Suprapubic skin (tissue), 4 donors: ENCODE measurements at regions not wholly inside any gene's neighbourhood (a gene's known extent, or its start where the extent isn't known, plus 50 kb on each side); places are given as distances from the start of the nearest gene placed in this dataset.

ENCODE experiments used
- DNase-seq, 2 donors: peaks; one replicate each; pipeline ENCODE4 v3.0.0-alpha.2; 2019; ENCODE audit warnings: low spot score in 2 of 2
- H3K27ac ChIP-seq: fragments of 200-600 bp; sonication (generic); one replicate; pipeline ENCODE4 v1.5.1; 2019
- H3K27me3 ChIP-seq: fragments of 200-600 bp; sonication (generic); one replicate; pipeline ENCODE4 v1.5.1; 2019
- H3K36me3 ChIP-seq: fragments of 200-600 bp; sonication (generic); one replicate; pipeline ENCODE4 v1.5.1; 2019
- H3K4me1 ChIP-seq: fragments of 200-600 bp; sonication (generic); one replicate; pipeline ENCODE4 v1.5.1; 2019
- H3K4me3 ChIP-seq: fragments of 200-600 bp; sonication (generic); one replicate; pipeline ENCODE4 v1.5.1; 2019; ENCODE audit warnings: mild to moderate bottlenecking
- H3K9me3 ChIP-seq: fragments of 200-600 bp; sonication (generic); one replicate; pipeline ENCODE4 v1.5.1; 2019
- CTCF ChIP-seq, 2 donors: fragments of 200-600 bp in 1 of 2; fragments of 450-650 bp in 1 of 2; sonication (generic) in 1 of 2; IDR thresholded peaks; one replicate each; pipeline ENCODE4 v1.5.1; 2016 to 2019; ENCODE audit warnings: antibody characterized with exemption in 2 of 2, mild to moderate bottlenecking in 1 of 2, moderate library complexity in 1 of 2
- EP300 ChIP-seq: sonication (generic); formaldehyde crosslinking; IDR thresholded peaks from one replicate; pipeline ENCODE4 v1.6.1; 2017; ENCODE audit warnings: antibody characterized with exemption
- POLR2A ChIP-seq, 2 donors: fragments of 450-650 bp; IDR thresholded peaks; one replicate each; pipeline ENCODE4 v1.6.1; 2017; ENCODE audit warnings: antibody characterized with exemption in 2 of 2, mild to moderate bottlenecking in 2 of 2, moderate library complexity in 2 of 2
- POLR2AphosphoS5 ChIP-seq, 3 donors: sonication (generic); formaldehyde crosslinking; IDR thresholded peaks; one replicate each; pipeline ENCODE4 v1.6.1; 2017; ENCODE audit warnings: antibody characterized with exemption in 3 of 3
- WGBS: methylation state at CpG from one replicate; pipeline ENCODE4 v1.1.5; 2018; 5-methylcytosine and 5-hydroxymethylcytosine counted together

GRCh38 chr10:131014271-131014670, 297.2 kb downstream of the TCERG1L start:
- Histone ChIP-seq H3K27me3 (peaks cover 7% of the 10 kb centered on the region), H3K27ac (no peak overlapping the region), H3K9me3 (no peaks in the 10 kb centered on the region), H3K4me3 (no peak overlapping the region), H3K36me3 (no peaks in the 10 kb centered on the region), H3K4me1 (no peaks in the 10 kb centered on the region)
- WGBS: 78% methylated on average over 3 of the region's 3 CpGs
- TF ChIP-seq POLR2A (IDR thresholded peaks at IDR 0.05) (no peak), EP300 (no peak), CTCF (IDR thresholded peaks at IDR 0.05) (no peak), POLR2AphosphoS5 (IDR thresholded peaks at IDR 0.05) (no peak)
- peak in 1 of 2 donors; percentile 24 for DNase-seq

- peak in 1 of 2 donors; percentile 37 for DNase-seq
- WGBS: 81% methylated on average over 9 of the region's 9 CpGs
- Histone ChIP-seq H3K27me3 (peaks cover 7% of the 10 kb centered on the region), H3K27ac (no peak overlapping the region), H3K36me3 (no peaks in the 10 kb centered on the region), H3K9me3 (no peaks in the 10 kb centered on the region), H3K4me3 (no peak overlapping the region), H3K4me1 (no peaks in the 10 kb centered on the region)
- TF ChIP-seq POLR2AphosphoS5 (IDR thresholded peaks at IDR 0.05) (no peak), POLR2A (IDR thresholded peaks at IDR 0.05) (no peak), CTCF (IDR thresholded peaks at IDR 0.05) (no peak), EP300 (no peak)
Measured at GRCh38 chr10:131015271-131015670, 296.2 kb downstream of the TCERG1L start.

- 91% methylated on average over 7 of the region's 7 CpGs for WGBS
- DNase-seq: peak in 1 of 2 donors; percentile 55
- Histone ChIP-seq H3K4me3 (no peak overlapping the region), H3K9me3 (no peaks in the 10 kb centered on the region), H3K36me3 (no peaks in the 10 kb centered on the region), H3K27ac (no peak overlapping the region), H3K4me1 (no peaks in the 10 kb centered on the region), H3K27me3 (peaks cover 11% of the 10 kb centered on the region)
- TF ChIP-seq EP300: no peak
- no peak for TF ChIP-seq CTCF (IDR thresholded peaks at IDR 0.05)
- TF ChIP-seq POLR2A (IDR thresholded peaks at IDR 0.05): no peak
- no peak for TF ChIP-seq POLR2AphosphoS5 (IDR thresholded peaks at IDR 0.05)
Measured at GRCh38 chr10:131016556-131016955, 295.0 kb downstream of the TCERG1L start.

GRCh38 chr10:131017566-131018285, 293.8 kb downstream of the TCERG1L start:
- no peak overlapping the region for H3K4me3 ChIP-seq
- no peaks in the 10 kb centered on the region for H3K9me3 ChIP-seq
- WGBS: 95% methylated on average over 9 of the region's 9 CpGs
- H3K27ac ChIP-seq: no peak overlapping the region
- TF ChIP-seq POLR2A (IDR thresholded peaks at IDR 0.05) (no peak), CTCF (IDR thresholded peaks at IDR 0.05) (no peak), POLR2AphosphoS5 (IDR thresholded peaks at IDR 0.05) (no peak), EP300 (no peak)
- H3K4me1 ChIP-seq: no peaks in the 10 kb centered on the region
- peaks cover 20% of the 10 kb centered on the region for H3K27me3 ChIP-seq
- peak in 1 of 2 donors; percentile 67 for DNase-seq
- no peaks in the 10 kb centered on the region for H3K36me3 ChIP-seq

GRCh38 chr10:131018886-131019500, 292.5 kb downstream of the TCERG1L start:
- no peak for TF ChIP-seq CTCF (IDR thresholded peaks at IDR 0.05)
- no peak for TF ChIP-seq POLR2A (IDR thresholded peaks at IDR 0.05)
- TF ChIP-seq POLR2AphosphoS5 (IDR thresholded peaks at IDR 0.05): no peak
- TF ChIP-seq EP300: no peak
- 82% methylated on average over 14 of the region's 14 CpGs for WGBS
- no peaks in the 10 kb centered on the region for H3K9me3 ChIP-seq
- no peaks in the 10 kb centered on the region for H3K4me1 ChIP-seq
- H3K27ac ChIP-seq: no peak overlapping the region
- H3K27me3 ChIP-seq: peaks cover 20% of the 10 kb centered on the region
- H3K36me3 ChIP-seq: no peaks in the 10 kb centered on the region
- H3K4me3 ChIP-seq: no peak overlapping the region
- peak in 1 of 2 donors; percentile 35 for DNase-seq
